ENCODE measurements at regions not wholly inside any gene's neighbourhood (a gene's known extent, or its start where the extent isn't known, plus 50 kb on each side); places are given as distances from the start of the nearest gene placed in this dataset.

DNA sequence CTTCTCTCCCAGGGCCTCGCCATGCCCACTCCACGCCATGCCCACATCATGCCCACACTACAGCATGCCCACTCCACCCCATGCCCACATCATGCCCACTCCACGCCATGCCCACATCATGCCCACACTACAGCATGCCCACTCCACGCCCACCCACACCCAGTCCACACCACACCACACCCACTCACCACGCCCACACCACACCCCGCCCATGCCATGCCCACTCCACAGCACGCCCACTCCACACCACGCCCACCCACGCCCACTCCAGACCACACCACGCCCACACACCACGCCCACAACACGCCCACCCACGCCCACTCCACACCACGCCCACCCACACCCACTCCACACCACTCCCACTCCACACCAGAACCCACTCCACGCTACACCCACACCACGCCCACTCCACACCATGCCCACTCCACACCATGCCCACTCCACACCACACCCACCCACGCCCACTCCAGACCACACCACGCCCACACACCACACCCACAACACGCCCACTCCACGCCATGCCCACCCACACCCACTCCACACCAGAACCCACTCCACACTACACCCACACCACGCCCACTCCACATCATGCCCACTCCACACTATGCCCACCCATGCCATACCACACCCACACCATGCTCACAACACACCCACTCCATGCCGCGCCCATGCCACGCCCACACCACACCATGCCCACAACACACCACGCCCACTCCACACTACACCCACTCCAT lies 88.6 kb downstream of the ERMARD start:
- no peak overlapping the region for H3K27ac ChIP-seq (ENCODE audit: low read depth in 1 of 2, low read length in 2 of 2)
- Mint-ChIP-seq H3K4me1 (no peaks in the 10 kb centered on the region), H3K4me3 (no peak overlapping the region), H3K9me3 (no peaks in the 10 kb centered on the region), H3K27me3 (ENCODE audit: low read depth in 3 of 3) (peaks cover 3 to 7% (median 5%) of the 10 kb centered on the region in 3 donors), H3K27ac (no peak overlapping the region), H3K36me3 (no peaks in the 10 kb centered on the region)
- TF ChIP-seq, protein P1, sequence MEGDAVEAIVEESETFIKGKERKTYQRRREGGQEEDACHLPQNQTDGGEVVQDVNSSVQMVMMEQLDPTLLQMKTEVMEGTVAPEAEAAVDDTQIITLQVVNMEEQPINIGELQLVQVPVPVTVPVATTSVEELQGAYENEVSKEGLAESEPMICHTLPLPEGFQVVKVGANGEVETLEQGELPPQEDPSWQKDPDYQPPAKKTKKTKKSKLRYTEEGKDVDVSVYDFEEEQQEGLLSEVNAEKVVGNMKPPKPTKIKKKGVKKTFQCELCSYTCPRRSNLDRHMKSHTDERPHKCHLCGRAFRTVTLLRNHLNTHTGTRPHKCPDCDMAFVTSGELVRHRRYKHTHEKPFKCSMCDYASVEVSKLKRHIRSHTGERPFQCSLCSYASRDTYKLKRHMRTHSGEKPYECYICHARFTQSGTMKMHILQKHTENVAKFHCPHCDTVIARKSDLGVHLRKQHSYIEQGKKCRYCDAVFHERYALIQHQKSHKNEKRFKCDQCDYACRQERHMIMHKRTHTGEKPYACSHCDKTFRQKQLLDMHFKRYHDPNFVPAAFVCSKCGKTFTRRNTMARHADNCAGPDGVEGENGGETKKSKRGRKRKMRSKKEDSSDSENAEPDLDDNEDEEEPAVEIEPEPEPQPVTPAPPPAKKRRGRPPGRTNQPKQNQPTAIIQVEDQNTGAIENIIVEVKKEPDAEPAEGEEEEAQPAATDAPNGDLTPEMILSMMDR (IDR thresholded peaks at IDR 0.05), result no peak
- no peak for DNase-seq
- H3K27me3 ChIP-seq (ENCODE audit: control insufficient read depth in 2 of 2, insufficient read depth in 2 of 2, low read length in 2 of 2), result no peaks in the 10 kb centered on the region
- H2AFZ ChIP-seq (ENCODE audit: insufficient read depth, low read depth, low read length, poor library complexity, severe bottlenecking), result no peak overlapping the region
- H3K4me1 ChIP-seq (ENCODE audit: control insufficient read depth in 1 of 2, insufficient read depth in 2 of 2, low read length in 2 of 2), result no peaks in the 10 kb centered on the region
- H3K4me2 ChIP-seq (replicated peaks; ENCODE audit: extremely low read depth, low read length, poor library complexity, severe bottlenecking), result no peak overlapping the region
- intact Hi-C loops (cut with micrococcal nuclease), result loop anchor here in 1 of 2 donors (10.0 kb wide), 1 partner anchor 115 kb away; no protein-coding TSS in a partner anchor
- no peaks in the 10 kb centered on the region for H3K36me3 ChIP-seq (replicated peaks in 1 of 2; ENCODE audit: control insufficient read depth in 1 of 2, insufficient read depth in 2 of 2, low read length in 2 of 2)
- no peak overlapping the region for H3K9ac ChIP-seq (ENCODE audit: insufficient read depth, low read length, poor library complexity, severe bottlenecking)
- H3K79me2 ChIP-seq (ENCODE audit: insufficient read depth, low read length), result no peaks in the 10 kb centered on the region
- WGBS (ENCODE audit: insufficient coverage), result 95% methylated on average over 22 of the region's 25 CpGs
- H3K4me3 ChIP-seq (replicated peaks in 1 of 3; ENCODE audit: low read depth in 2 of 3, low read length in 3 of 3), result no peak overlapping the region
- H4K20me1 ChIP-seq (ENCODE audit: insufficient read depth, low read length), result no peaks in the 10 kb centered on the region
- no peaks in the 10 kb centered on the region for H3K9me3 ChIP-seq (replicated peaks in 1 of 2; ENCODE audit: control insufficient read depth in 1 of 2, insufficient read depth in 1 of 2, low read length in 2 of 2)

DNA sequence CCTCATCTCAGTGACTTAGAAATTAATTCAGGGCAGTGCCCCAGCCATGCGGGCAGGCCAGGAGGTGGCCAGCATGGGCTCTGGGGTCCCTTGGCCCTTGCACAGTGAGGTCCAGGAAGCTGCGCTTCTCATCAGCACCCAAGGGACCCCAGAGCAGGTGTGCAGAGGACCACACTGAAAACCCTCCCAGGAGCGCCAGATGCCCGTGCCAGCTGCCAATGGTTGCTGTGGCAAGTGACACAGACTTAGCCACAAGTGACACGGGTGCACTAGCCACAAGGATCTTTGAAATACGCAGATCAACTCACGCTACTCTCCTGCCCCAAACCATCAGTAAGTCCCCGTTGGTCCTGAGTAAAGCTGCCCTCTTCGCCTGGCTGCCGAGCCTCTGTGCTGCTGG lies 88.1 kb downstream of the ERMARD start:
- 98% methylated on average over 10 of the region's 10 CpGs for WGBS (ENCODE audit: insufficient coverage)
- intact Hi-C loops (cut with micrococcal nuclease), result loop anchor here in 1 of 2 donors (10.0 kb wide), 1 partner anchor 115 kb away; no protein-coding TSS in a partner anchor
- no peaks in the 10 kb centered on the region for H3K79me2 ChIP-seq (ENCODE audit: insufficient read depth, low read length)
- no peak for DNase-seq
- H3K4me3 ChIP-seq (replicated peaks in 1 of 3; ENCODE audit: low read depth in 2 of 3, low read length in 3 of 3), result no peak overlapping the region
- H3K27me3 ChIP-seq (ENCODE audit: control insufficient read depth in 2 of 2, insufficient read depth in 2 of 2, low read length in 2 of 2), result peaks cover 0 to 2% of the 10 kb centered on the region in 2 donors
- no peaks in the 10 kb centered on the region for H3K36me3 Mint-ChIP-seq
- no peak overlapping the region for H3K9ac ChIP-seq (ENCODE audit: insufficient read depth, low read length, poor library complexity, severe bottlenecking)
- no peaks in the 10 kb centered on the region for H4K20me1 ChIP-seq (ENCODE audit: insufficient read depth, low read length)
- no peaks in the 10 kb centered on the region for H3K36me3 ChIP-seq (replicated peaks in 1 of 2; ENCODE audit: control insufficient read depth in 1 of 2, insufficient read depth in 2 of 2, low read length in 2 of 2)
- H3K4me1 Mint-ChIP-seq, result no peaks in the 10 kb centered on the region
- no peak overlapping the region for H3K27ac Mint-ChIP-seq
- TF ChIP-seq, protein P1 (IDR thresholded peaks at IDR 0.05), result no peak
- H3K9me3 Mint-ChIP-seq, result no peaks in the 10 kb centered on the region
- H3K4me1 ChIP-seq (ENCODE audit: control insufficient read depth in 1 of 2, insufficient read depth in 2 of 2, low read length in 2 of 2), result no peaks in the 10 kb centered on the region
- no peak overlapping the region for H3K4me3 Mint-ChIP-seq
- H2AFZ ChIP-seq (ENCODE audit: insufficient read depth, low read depth, low read length, poor library complexity, severe bottlenecking), result no peak overlapping the region
- H3K27me3 Mint-ChIP-seq (ENCODE audit: low read depth in 3 of 3), result peaks cover 0 to 9% (median 5%) of the 10 kb centered on the region in 3 donors
- H3K4me2 ChIP-seq (replicated peaks; ENCODE audit: extremely low read depth, low read length, poor library complexity, severe bottlenecking), result no peak overlapping the region
- H3K9me3 ChIP-seq (replicated peaks in 1 of 2; ENCODE audit: control insufficient read depth in 1 of 2, insufficient read depth in 1 of 2, low read length in 2 of 2), result no peaks in the 10 kb centered on the region
- no peak overlapping the region for H3K27ac ChIP-seq (ENCODE audit: low read depth in 1 of 2, low read length in 2 of 2)

All from CD14-positive monocyte (primary cell).